HL-60 (cell line): ENCODE measurements at regions not wholly inside any gene's neighbourhood (a gene's known extent, or its start where the extent isn't known, plus 50 kb on each side); places are given as distances from the start of the nearest gene placed in this dataset.

Experiments
- CTCF ChIP-seq: IDR thresholded peaks from one replicate; pipeline ENCODE4 v1.5.1; 2011; ENCODE audit warnings: low read length, control low read depth, inconsistent platforms; ENCODE audit not compliant: insufficient read depth
- POLR2AphosphoS5 ChIP-seq: IDR thresholded peaks from 2 replicates; pipeline ENCODE4 v1.6.1; 2012; ENCODE audit warnings: low read depth

- TF ChIP-seq CTCF (no peak), POLR2AphosphoS5 (no peak)
Observed at GRCh38 chr13:39862900-39863299, 207.4 kb downstream of the COG6 start.
